ENCODE measurements at regions not wholly inside any gene's neighbourhood (a gene's known extent, or its start where the extent isn't known, plus 50 kb on each side); places are given as distances from the start of the nearest gene placed in this dataset.

- H3K79me2 ChIP-seq (ENCODE audit: control insufficient read depth, insufficient read depth, low read length), result no peaks in the 10 kb centered on the region
- RAD21 ChIA-PET (ENCODE audit: unreplicated experiment), result no interaction called here
- DNase-seq (ENCODE audit: low read depth, low spot score) (no peak), FAIRE-seq (no peak), ATAC-seq (no peak)
- no peaks in the 10 kb centered on the region for H3K4me1 ChIP-seq (ENCODE audit: control insufficient read depth, insufficient read depth, low read length)
- no peaks in the 10 kb centered on the region for H3K36me3 ChIP-seq (ENCODE audit: control insufficient read depth in 2 of 2, insufficient read depth in 2 of 2, low read length in 1 of 2)
- intact Hi-C loops (cut with micrococcal nuclease; ENCODE audit: unreplicated experiment) (no loop called here), in situ Hi-C loops (cut with MboI) (no loop called here)
- H3K9me3 ChIP-seq (replicated peaks; ENCODE audit: control insufficient read depth, insufficient read depth, low read length), result peaks cover 6% of the 10 kb centered on the region; the same call in 2 of the 3 replicates
- CTCF ChIA-PET, result no interaction called here
- H3K27ac ChIP-seq (ENCODE audit: control insufficient read depth, insufficient read depth), result no peak overlapping the region
- no peaks in the 10 kb centered on the region; a peak in 1 of 4 replicates for H3K27me3 ChIP-seq (replicated peaks in 1 of 2; ENCODE audit: control insufficient read depth in 2 of 2, insufficient read depth in 2 of 2, low read length in 1 of 2)
- BruUV-seq (replicated peaks), result no TSS peak
- SMC1A ChIA-PET (ENCODE audit: uncharacterized antibody, unreplicated experiment), result no interaction called here
- H3K4me2 ChIP-seq (ENCODE audit: control insufficient read depth, insufficient read depth), result no peak overlapping the region
- 74% methylated on average over 16 of the region's 16 CpGs for WGBS (ENCODE audit: insufficient coverage, insufficient replicate concordance, low lambda C conversion rate, missing lambda C conversion rate)
- no peak overlapping the region for H3K4me3 ChIP-seq
- no peak overlapping the region for H3K9ac ChIP-seq (ENCODE audit: control insufficient read depth, insufficient read depth, low read length)
- H4K20me1 ChIP-seq (ENCODE audit: control insufficient read depth, insufficient read depth), result no peaks in the 10 kb centered on the region
- POLR2A ChIA-PET, result no interaction called here
- no peak overlapping the region for H2AFZ ChIP-seq (ENCODE audit: control insufficient read depth, low read depth, low read length)
- TF ChIP-seq HDGF (IDR thresholded peaks at IDR 0.05) (no peak), EED (IDR thresholded peaks at IDR 0.05; ENCODE audit: low read depth) (no peak), ZNF217 (IDR thresholded peaks at IDR 0.05) (no peak), FOS (IDR thresholded peaks at IDR 0.05; ENCODE audit: borderline replicate concordance, extremely low read depth, insufficient read length) (no peak), RBBP5 (conservative IDR thresholded peaks at IDR 0.05) (no peak)
Observed at GRCh38 chr22:44615146-44615545, 86.9 kb upstream of the PRR5 start.

- no peak overlapping the region for H2AFZ ChIP-seq (ENCODE audit: control insufficient read depth, low read depth, low read length)
- CTCF ChIA-PET, result interaction anchor here (0.7 kb wide), 1 partner anchor 1352 kb away, joined by 3 read pairs; no protein-coding TSS in a partner anchor
- BruUV-seq (replicated peaks), result no TSS peak
- no peaks in the 10 kb centered on the region for H3K36me3 ChIP-seq (ENCODE audit: control insufficient read depth in 2 of 2, insufficient read depth in 2 of 2, low read length in 1 of 2)
- SMC1A ChIA-PET (ENCODE audit: uncharacterized antibody, unreplicated experiment), result no interaction called here
- ATAC-seq, result no peak
- H3K27me3 ChIP-seq (replicated peaks in 1 of 2; ENCODE audit: control insufficient read depth in 2 of 2, insufficient read depth in 2 of 2, low read length in 1 of 2), result no peaks in the 10 kb centered on the region
- peaks cover 6% of the 10 kb centered on the region; the same call in 2 of the 3 replicates for H3K9me3 ChIP-seq (replicated peaks; ENCODE audit: control insufficient read depth, insufficient read depth, low read length)
- no peak for FAIRE-seq
- intact Hi-C loops (cut with micrococcal nuclease; ENCODE audit: unreplicated experiment) (no loop called here), in situ Hi-C loops (cut with MboI) (no loop called here)
- H3K4me1 ChIP-seq (ENCODE audit: control insufficient read depth, insufficient read depth, low read length), result no peaks in the 10 kb centered on the region
- no peak overlapping the region for H3K27ac ChIP-seq (ENCODE audit: control insufficient read depth, insufficient read depth)
- no peak overlapping the region for H3K4me2 ChIP-seq (ENCODE audit: control insufficient read depth, insufficient read depth)
- no peak overlapping the region for H3K4me3 ChIP-seq
- RAD21 ChIA-PET (ENCODE audit: unreplicated experiment), result no interaction called here
- 17% methylated on average over 2 of the region's 2 CpGs for WGBS (ENCODE audit: insufficient coverage, insufficient replicate concordance, low lambda C conversion rate, missing lambda C conversion rate)
- H3K79me2 ChIP-seq (ENCODE audit: control insufficient read depth, insufficient read depth, low read length), result no peaks in the 10 kb centered on the region
- POLR2A ChIA-PET, result no interaction called here
- no peak for DNase-seq (ENCODE audit: low read depth, low spot score)
- H3K9ac ChIP-seq (ENCODE audit: control insufficient read depth, insufficient read depth, low read length), result no peak overlapping the region
- no peaks in the 10 kb centered on the region for H4K20me1 ChIP-seq (ENCODE audit: control insufficient read depth, insufficient read depth)
- TF ChIP-seq ZBTB40 (IDR thresholded peaks at IDR 0.05; ENCODE audit: borderline replicate concordance) (no peak), SMC3 (IDR thresholded peaks at IDR 0.05; ENCODE audit: borderline replicate concordance, low read length) (no peak), E4F1 (IDR thresholded peaks at IDR 0.05; ENCODE audit: borderline replicate concordance, partially characterized antibody) (no peak), SMAD1 (IDR thresholded peaks at IDR 0.05; ENCODE audit: low read depth, partially characterized antibody) (no peak), CBX3 (IDR thresholded peaks at IDR 0.05; ENCODE audit: borderline replicate concordance, low read depth) (no peak)
Observed at GRCh38 chr22:44613196-44613595, 88.8 kb upstream of the PRR5 start.
